ENCODE measurements at regions not wholly inside any gene's neighbourhood (a gene's known extent, or its start where the extent isn't known, plus 50 kb on each side); places are given as distances from the start of the nearest gene placed in this dataset.

DNA sequence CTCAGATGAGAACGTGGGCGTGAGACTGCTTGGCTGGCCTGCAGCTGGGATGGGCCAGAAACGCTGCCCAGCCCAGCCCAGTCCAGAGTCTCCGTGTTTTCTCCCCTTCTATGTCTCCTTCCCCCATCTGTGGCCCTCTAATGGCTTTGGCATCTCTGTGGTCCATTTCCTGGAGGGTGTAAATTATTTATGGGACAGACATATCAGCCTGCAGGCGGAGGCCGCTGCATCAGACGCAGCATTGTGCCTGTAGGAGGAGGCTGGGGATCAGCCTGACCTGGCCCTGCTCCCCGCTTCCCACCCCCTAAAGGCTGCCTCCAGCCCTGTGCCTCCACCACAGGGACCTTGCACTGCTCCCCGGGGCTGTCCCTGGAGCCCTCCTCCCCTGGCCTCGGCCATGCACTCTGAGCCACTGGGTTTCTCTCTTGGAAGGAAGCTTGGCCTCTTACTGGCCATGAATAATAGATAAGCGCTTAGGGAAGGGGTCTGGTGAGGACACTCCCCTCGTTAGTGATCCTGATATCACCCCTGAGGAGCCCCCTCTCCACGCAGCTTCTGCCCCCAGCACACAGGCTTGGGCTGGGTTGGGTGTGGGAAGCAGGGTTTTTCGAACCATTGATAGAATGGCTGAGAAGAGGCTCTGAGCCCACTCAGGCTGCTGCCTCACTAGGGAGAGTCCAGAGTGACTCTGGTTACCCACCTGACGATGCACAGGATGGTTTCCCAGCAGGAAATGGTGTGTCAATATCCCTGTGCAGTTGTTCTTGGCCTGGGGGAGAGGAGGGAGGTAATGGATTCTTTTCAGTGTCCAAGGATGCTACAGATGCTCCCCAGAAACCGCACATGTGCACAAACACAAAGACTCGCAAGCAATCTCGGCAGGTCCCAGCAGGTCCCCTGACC, 185.5 kb downstream of the MYCN start:
- H3K4me2 ChIP-seq: no peak overlapping the region
- no peaks in the 10 kb centered on the region for H3F3A ChIP-seq (replicated peaks; ENCODE audit: insufficient read depth)
- ChIA-PET POLR2A (no interaction called here), CTCF (interaction anchor here (0.6 to 1.1 kb wide), 3 partner anchors 149 to 186 kb away, joined by 3 read pairs; partner anchors contain the start of gene MYCN)
- H2AFZ ChIP-seq (ENCODE audit: low read depth): no peak overlapping the region
- H3K9ac ChIP-seq: no peak overlapping the region
- DNase-seq: no peak
- no peaks in the 10 kb centered on the region for H3K9me3 ChIP-seq
- no peaks in the 10 kb centered on the region for H3K27me3 ChIP-seq (ENCODE audit: insufficient read depth)
- WGBS (ENCODE audit: low lambda C conversion rate): 17% methylated on average over 6 of the region's 18 CpGs
- H3K4me1 ChIP-seq (ENCODE audit: control insufficient read depth in 1 of 2, insufficient read depth in 2 of 2, low read depth in 1 of 2, low read length in 1 of 2): peaks cover 0 to 16% of the 10 kb centered on the region in 2 experiments; a peak in 1 of 4 replicates
- H3K36me3 ChIP-seq (replicated peaks in 1 of 2; ENCODE audit: control insufficient read depth in 1 of 2, insufficient read depth in 2 of 2, low read length in 1 of 2): no peaks in the 10 kb centered on the region
- no peaks in the 10 kb centered on the region for H3K79me2 ChIP-seq (ENCODE audit: insufficient read depth)
- H4K20me1 ChIP-seq (ENCODE audit: insufficient read depth): no peaks in the 10 kb centered on the region
- TF ChIP-seq SIN3A (IDR thresholded peaks at IDR 0.05; ENCODE audit: borderline replicate concordance, low read depth, low read length) (no peak), JUND (IDR thresholded peaks at IDR 0.05) (no peak), ELF1 (IDR thresholded peaks at IDR 0.05) (no peak), YY1 (IDR thresholded peaks at IDR 0.05; ENCODE audit: low read depth) (no peak)
- TF ChIP-seq, protein P1, sequence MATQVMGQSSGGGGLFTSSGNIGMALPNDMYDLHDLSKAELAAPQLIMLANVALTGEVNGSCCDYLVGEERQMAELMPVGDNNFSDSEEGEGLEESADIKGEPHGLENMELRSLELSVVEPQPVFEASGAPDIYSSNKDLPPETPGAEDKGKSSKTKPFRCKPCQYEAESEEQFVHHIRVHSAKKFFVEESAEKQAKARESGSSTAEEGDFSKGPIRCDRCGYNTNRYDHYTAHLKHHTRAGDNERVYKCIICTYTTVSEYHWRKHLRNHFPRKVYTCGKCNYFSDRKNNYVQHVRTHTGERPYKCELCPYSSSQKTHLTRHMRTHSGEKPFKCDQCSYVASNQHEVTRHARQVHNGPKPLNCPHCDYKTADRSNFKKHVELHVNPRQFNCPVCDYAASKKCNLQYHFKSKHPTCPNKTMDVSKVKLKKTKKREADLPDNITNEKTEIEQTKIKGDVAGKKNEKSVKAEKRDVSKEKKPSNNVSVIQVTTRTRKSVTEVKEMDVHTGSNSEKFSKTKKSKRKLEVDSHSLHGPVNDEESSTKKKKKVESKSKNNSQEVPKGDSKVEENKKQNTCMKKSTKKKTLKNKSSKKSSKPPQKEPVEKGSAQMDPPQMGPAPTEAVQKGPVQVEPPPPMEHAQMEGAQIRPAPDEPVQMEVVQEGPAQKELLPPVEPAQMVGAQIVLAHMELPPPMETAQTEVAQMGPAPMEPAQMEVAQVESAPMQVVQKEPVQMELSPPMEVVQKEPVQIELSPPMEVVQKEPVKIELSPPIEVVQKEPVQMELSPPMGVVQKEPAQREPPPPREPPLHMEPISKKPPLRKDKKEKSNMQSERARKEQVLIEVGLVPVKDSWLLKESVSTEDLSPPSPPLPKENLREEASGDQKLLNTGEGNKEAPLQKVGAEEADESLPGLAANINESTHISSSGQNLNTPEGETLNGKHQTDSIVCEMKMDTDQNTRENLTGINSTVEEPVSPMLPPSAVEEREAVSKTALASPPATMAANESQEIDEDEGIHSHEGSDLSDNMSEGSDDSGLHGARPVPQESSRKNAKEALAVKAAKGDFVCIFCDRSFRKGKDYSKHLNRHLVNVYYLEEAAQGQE (IDR thresholded peaks at IDR 0.05; ENCODE audit: low read depth, low read length): no peak
- no peak overlapping the region for H3K4me3 ChIP-seq (ENCODE audit: low read depth in 2 of 2, low read length in 1 of 2)
- H3K27ac ChIP-seq (ENCODE audit: low read depth in 2 of 2, low read length in 1 of 2): no peak overlapping the region
- H3K9me2 ChIP-seq: no peaks in the 10 kb centered on the region

DNA sequence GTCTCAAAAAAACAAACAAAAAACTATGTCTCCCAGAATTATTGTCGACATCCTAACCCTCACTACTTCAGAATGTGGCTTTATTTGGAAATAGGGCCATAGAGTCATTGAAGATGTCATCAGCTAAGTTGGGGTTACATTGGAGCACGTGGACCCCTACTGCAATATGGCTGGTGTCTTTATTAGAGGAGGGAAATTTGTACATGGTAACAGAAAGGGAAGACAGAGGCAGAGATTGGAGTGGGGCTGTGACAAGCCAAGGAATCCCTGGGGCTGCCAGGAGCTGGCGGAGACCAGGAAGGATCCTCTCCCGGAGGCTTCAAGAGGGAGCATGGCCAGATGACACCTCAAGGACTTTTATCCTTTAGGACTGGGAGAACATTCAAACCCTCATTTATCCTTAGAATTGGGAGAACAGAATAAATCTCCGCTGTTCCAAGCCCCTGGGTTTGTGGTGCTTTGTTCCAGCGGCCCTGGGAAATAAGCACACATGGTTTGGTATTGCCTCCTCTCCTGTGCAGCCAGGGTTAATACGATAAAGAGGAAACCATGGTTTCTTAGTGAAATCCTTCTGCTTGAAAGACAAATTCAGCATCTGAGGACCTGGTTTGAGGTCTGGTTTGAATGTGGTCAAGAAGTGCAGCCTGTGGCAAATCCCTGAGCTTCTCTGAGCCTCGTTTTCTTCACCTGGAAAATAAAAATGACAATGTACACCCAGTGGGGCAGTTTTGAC, 184.7 kb downstream of the MYCN start:
- DNase-seq: no peak
- no peak overlapping the region for H3K4me2 ChIP-seq
- no peak overlapping the region for H3K27ac ChIP-seq (ENCODE audit: low read depth in 2 of 2, low read length in 1 of 2)
- no peaks in the 10 kb centered on the region for H3K9me2 ChIP-seq
- no peaks in the 10 kb centered on the region for H3K9me3 ChIP-seq
- 36% methylated on average over 6 of the region's 8 CpGs for WGBS (ENCODE audit: low lambda C conversion rate)
- ChIA-PET POLR2A (no interaction called here), CTCF (interaction anchor here (0.6 kb wide), 1 partner anchor 185 kb away, joined by 3 read pairs; the partner anchor contains the start of gene MYCN)
- H3K4me3 ChIP-seq (ENCODE audit: low read depth in 2 of 2, low read length in 1 of 2): no peak overlapping the region
- H3K4me1 ChIP-seq (ENCODE audit: control insufficient read depth in 1 of 2, insufficient read depth in 2 of 2, low read depth in 1 of 2, low read length in 1 of 2): peaks cover 0 to 19% of the 10 kb centered on the region in 2 experiments; a peak in 1 of 4 replicates
- no peak overlapping the region for H3K9ac ChIP-seq
- H3K27me3 ChIP-seq (ENCODE audit: insufficient read depth): no peaks in the 10 kb centered on the region
- no peaks in the 10 kb centered on the region for H3K36me3 ChIP-seq (replicated peaks in 1 of 2; ENCODE audit: control insufficient read depth in 1 of 2, insufficient read depth in 2 of 2, low read length in 1 of 2)
- H3K79me2 ChIP-seq (ENCODE audit: insufficient read depth): no peaks in the 10 kb centered on the region
- H2AFZ ChIP-seq (ENCODE audit: low read depth): no peak overlapping the region
- H3F3A ChIP-seq (replicated peaks; ENCODE audit: insufficient read depth): no peaks in the 10 kb centered on the region
- H4K20me1 ChIP-seq (ENCODE audit: insufficient read depth): no peaks in the 10 kb centered on the region
- TF ChIP-seq, protein P2, sequence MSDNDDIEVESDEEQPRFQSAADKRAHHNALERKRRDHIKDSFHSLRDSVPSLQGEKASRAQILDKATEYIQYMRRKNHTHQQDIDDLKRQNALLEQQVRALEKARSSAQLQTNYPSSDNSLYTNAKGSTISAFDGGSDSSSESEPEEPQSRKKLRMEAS (IDR thresholded peaks at IDR 0.05; ENCODE audit: low read depth): no peak
- no peak for TF ChIP-seq FOSL2 (IDR thresholded peaks at IDR 0.05; ENCODE audit: borderline replicate concordance, low read depth)
- TF ChIP-seq, protein P3, sequence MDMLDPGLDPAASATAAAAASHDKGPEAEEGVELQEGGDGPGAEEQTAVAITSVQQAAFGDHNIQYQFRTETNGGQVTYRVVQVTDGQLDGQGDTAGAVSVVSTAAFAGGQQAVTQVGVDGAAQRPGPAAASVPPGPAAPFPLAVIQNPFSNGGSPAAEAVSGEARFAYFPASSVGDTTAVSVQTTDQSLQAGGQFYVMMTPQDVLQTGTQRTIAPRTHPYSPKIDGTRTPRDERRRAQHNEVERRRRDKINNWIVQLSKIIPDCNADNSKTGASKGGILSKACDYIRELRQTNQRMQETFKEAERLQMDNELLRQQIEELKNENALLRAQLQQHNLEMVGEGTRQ (IDR thresholded peaks at IDR 0.05; ENCODE audit: borderline replicate concordance, low read depth, low read length): no peak
- TF ChIP-seq RXRA (IDR thresholded peaks at IDR 0.05; ENCODE audit: borderline replicate concordance, low read depth): no peak
- no peak for TF ChIP-seq TAF1 (IDR thresholded peaks at IDR 0.05; ENCODE audit: borderline replicate concordance, low read depth, low read length)
- TF ChIP-seq, protein P4, sequence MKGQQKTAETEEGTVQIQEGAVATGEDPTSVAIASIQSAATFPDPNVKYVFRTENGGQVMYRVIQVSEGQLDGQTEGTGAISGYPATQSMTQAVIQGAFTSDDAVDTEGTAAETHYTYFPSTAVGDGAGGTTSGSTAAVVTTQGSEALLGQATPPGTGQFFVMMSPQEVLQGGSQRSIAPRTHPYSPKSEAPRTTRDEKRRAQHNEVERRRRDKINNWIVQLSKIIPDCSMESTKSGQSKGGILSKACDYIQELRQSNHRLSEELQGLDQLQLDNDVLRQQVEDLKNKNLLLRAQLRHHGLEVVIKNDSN (IDR thresholded peaks at IDR 0.05; ENCODE audit: borderline replicate concordance, low read depth): no peak
- no peak for TF ChIP-seq NFIC (IDR thresholded peaks at IDR 0.05; ENCODE audit: borderline replicate concordance)
- TF ChIP-seq, protein P5, sequence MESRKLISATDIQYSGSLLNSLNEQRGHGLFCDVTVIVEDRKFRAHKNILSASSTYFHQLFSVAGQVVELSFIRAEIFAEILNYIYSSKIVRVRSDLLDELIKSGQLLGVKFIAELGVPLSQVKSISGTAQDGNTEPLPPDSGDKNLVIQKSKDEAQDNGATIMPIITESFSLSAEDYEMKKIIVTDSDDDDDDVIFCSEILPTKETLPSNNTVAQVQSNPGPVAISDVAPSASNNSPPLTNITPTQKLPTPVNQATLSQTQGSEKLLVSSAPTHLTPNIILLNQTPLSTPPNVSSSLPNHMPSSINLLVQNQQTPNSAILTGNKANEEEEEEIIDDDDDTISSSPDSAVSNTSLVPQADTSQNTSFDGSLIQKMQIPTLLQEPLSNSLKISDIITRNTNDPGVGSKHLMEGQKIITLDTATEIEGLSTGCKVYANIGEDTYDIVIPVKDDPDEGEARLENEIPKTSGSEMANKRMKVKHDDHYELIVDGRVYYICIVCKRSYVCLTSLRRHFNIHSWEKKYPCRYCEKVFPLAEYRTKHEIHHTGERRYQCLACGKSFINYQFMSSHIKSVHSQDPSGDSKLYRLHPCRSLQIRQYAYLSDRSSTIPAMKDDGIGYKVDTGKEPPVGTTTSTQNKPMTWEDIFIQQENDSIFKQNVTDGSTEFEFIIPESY (IDR thresholded peaks at IDR 0.05; ENCODE audit: borderline replicate concordance, low read depth): no peak
- TF ChIP-seq, protein P6, sequence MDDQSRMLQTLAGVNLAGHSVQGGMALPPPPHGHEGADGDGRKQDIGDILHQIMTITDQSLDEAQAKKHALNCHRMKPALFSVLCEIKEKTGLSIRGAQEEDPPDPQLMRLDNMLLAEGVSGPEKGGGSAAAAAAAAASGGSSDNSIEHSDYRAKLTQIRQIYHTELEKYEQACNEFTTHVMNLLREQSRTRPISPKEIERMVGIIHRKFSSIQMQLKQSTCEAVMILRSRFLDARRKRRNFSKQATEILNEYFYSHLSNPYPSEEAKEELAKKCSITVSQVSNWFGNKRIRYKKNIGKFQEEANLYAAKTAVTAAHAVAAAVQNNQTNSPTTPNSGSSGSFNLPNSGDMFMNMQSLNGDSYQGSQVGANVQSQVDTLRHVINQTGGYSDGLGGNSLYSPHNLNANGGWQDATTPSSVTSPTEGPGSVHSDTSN (IDR thresholded peaks at IDR 0.05): no peak
- no peak for TF ChIP-seq FOXM1 (IDR thresholded peaks at IDR 0.05; ENCODE audit: low read depth)
- TF ChIP-seq EZH2phosphoT487 (IDR thresholded peaks at IDR 0.05; ENCODE audit: borderline replicate concordance, low read depth): no peak
